HepG2 (cell line): ENCODE measurements at regions not wholly inside any gene's neighbourhood (a gene's known extent, or its start where the extent isn't known, plus 50 kb on each side); places are given as distances from the start of the nearest gene placed in this dataset.

Source experiments
- ATAC-seq: fragments of 200-7000 bp; cut with Tn5 transposase; 3 replicates; pipeline ENCODE4 v1.9.1; 2020; ENCODE audit warnings: mild to moderate bottlenecking, moderate library complexity
- BruUV-seq: library from RNA; stranded (reverse); fragments of 400-500 nt; replicated peaks from 2 replicates; lab custom pipeline; 2021; lab: Mats Ljungman, UMichigan
- CTCF ChIA-PET: fragments of 300-600 bp; formaldehyde crosslinking; extraction: SDS; loops from one replicate; lab custom pipeline; 2021; ENCODE audit warnings: low total read pairs, inconsistent platforms, low intra/inter-chr PET ratio; lab: Yijun Ruan, JAX
- POLR2A ChIA-PET: fragments of 350-600 bp; sonication (Branson Sonifier 250); formaldehyde crosslinking; loops from one replicate; lab custom pipeline; 2020; ENCODE audit warnings: antibody characterized with exemption, inconsistent platforms; lab: Yijun Ruan, JAX
- DNase-seq: peaks from one replicate; pipeline ENCODE4 v3.0.0-alpha.2; 2015; ENCODE audit warnings: low spot score
- FAIRE-seq: peaks from 3 replicates; lab custom pipeline; 2011; peaks lifted over from hg19 to GRCh38; lab: Jason Lieb, UNC
- H2AFZ ChIP-seq: one replicate; pipeline ENCODE4 v1.6.1; 2011; ENCODE audit warnings: low read length, inconsistent platforms
- H3K27ac ChIP-seq: fragments of 300-600 bp; 3 replicates; pipeline ENCODE4 v1.8.0; 2011; ENCODE audit warnings: mixed run types, mild to moderate bottlenecking, mixed read lengths, low read length, inconsistent platforms; ENCODE audit not compliant: insufficient read depth; ENCODE audit errors: extremely low read length
- H3K27me3 ChIP-seq, 2 experiments: fragments of 200-600 bp in 1 of 2; 2 replicates in 1 of 2; 3 replicates in 1 of 2; pipeline versions ENCODE4 v1.6.0 to v1.8.0; 2011; ENCODE audit warnings: low read length in 2 of 2, mild to moderate bottlenecking in 2 of 2, moderate library complexity in 2 of 2, inconsistent platforms in 1 of 2; ENCODE audit not compliant: insufficient read depth in 2 of 2, control insufficient read depth in 1 of 2
- H3K36me3 ChIP-seq, 2 experiments: fragments of 200-600 bp in 1 of 2; replicated peaks in 1 of 2; 2 replicates in 1 of 2; 3 replicates in 1 of 2; pipeline versions ENCODE4 v1.5.1 to v1.8.0; 2011; ENCODE audit warnings: low read length in 2 of 2, inconsistent platforms in 1 of 2; ENCODE audit not compliant: insufficient read depth in 2 of 2, control insufficient read depth in 1 of 2
- H3K4me1 ChIP-seq: 2 replicates; pipeline ENCODE4 v1.5.1; 2012; ENCODE audit warnings: low read length, inconsistent platforms; ENCODE audit not compliant: insufficient read depth
- H3K4me2 ChIP-seq: 2 replicates; pipeline ENCODE4 v1.6.0; 2011; ENCODE audit warnings: low read depth, low read length, inconsistent platforms
- H3K4me3 ChIP-seq, 3 experiments: fragments of 200-600 bp in 1 of 3; sonication (generic), shearing (Covaris generic) in 1 of 3; replicated peaks in 1 of 3; 2 replicates each; pipeline ENCODE4 v1.5.1; 2011 to 2016; ENCODE audit warnings: low read length in 3 of 3, inconsistent platforms in 2 of 3, low read depth in 2 of 3, mild to moderate bottlenecking in 2 of 3, control low read depth in 1 of 3, mixed read lengths in 1 of 3; ENCODE audit not compliant: insufficient read depth in 1 of 3
- H3K79me2 ChIP-seq: one replicate; pipeline ENCODE4 v1.6.1; 2011; ENCODE audit warnings: low read length, inconsistent platforms; ENCODE audit not compliant: insufficient read depth
- H3K9ac ChIP-seq: 2 replicates; pipeline ENCODE4 v1.6.0; 2011; ENCODE audit warnings: mild to moderate bottlenecking, low read depth, low read length, inconsistent platforms; ENCODE audit not compliant: insufficient read depth
- H3K9me3 ChIP-seq: 2 replicates; pipeline ENCODE4 v1.5.1; 2012; ENCODE audit warnings: mild to moderate bottlenecking, low read length
- H4K20me1 ChIP-seq: 2 replicates; pipeline ENCODE4 v1.6.0; 2011; ENCODE audit warnings: inconsistent platforms, mild to moderate bottlenecking, low read length, moderate library complexity; ENCODE audit not compliant: insufficient read depth
- ATF2 ChIP-seq: sonication (generic); formaldehyde crosslinking; IDR thresholded peaks from 2 replicates; pipeline ENCODE4 v1.4.0; 2020; ENCODE audit warnings: missing genetic modification reagents
- CC2D1A ChIP-seq: sonication (generic); formaldehyde crosslinking; IDR thresholded peaks from 2 replicates; pipeline ENCODE4 v1.8.1; 2023; ENCODE audit warnings: mild to moderate bottlenecking, missing genetic modification reagents
- CREB1 ChIP-seq, 2 experiments: fragments of 450-650 bp in 1 of 2; IDR thresholded peaks; 2 replicates each; pipeline ENCODE4 v1.6.1; 2016 to 2017; ENCODE audit warnings: control low read depth in 1 of 2, mild to moderate bottlenecking in 1 of 2, missing compliant biosample characterization in 1 of 2, missing genetic modification characterization in 1 of 2
- FIP1L1 ChIP-seq: fragments of 200-400 bp; formaldehyde crosslinking; IDR thresholded peaks from 2 replicates; pipeline ENCODE4 v1.6.1; 2018; ENCODE audit warnings: low read depth, mild to moderate bottlenecking, low read length, moderate library complexity, borderline replicate concordance; ENCODE audit not compliant: insufficient read depth
- HNRNPK ChIP-seq: fragments of 200-400 bp; formaldehyde crosslinking; IDR thresholded peaks from 2 replicates; pipeline ENCODE4 v1.6.1; 2018; ENCODE audit warnings: low read length, low read depth, moderate library complexity, mild to moderate bottlenecking; ENCODE audit not compliant: poor library complexity, severe bottlenecking
- IRF1 ChIP-seq: sonication (generic); formaldehyde crosslinking; IDR thresholded peaks from 2 replicates; pipeline ENCODE4 v1.4.0; 2020; ENCODE audit warnings: low read depth, mild to moderate bottlenecking, missing genetic modification reagents
- KDM2A ChIP-seq: sonication (generic); formaldehyde crosslinking; IDR thresholded peaks from 2 replicates; pipeline ENCODE4 v1.4.0; 2020; ENCODE audit warnings: low read depth, missing genetic modification reagents, borderline replicate concordance
- KDM3A ChIP-seq: IDR thresholded peaks from 2 replicates; pipeline ENCODE4 v1.6.1; 2018; ENCODE audit warnings: low read depth, missing compliant biosample characterization
- KDM4B ChIP-seq: sonication (generic); formaldehyde crosslinking; IDR thresholded peaks from 2 replicates; pipeline ENCODE4 v1.4.0; 2020; ENCODE audit warnings: missing genetic modification reagents
- MED13 ChIP-seq: sonication (generic); formaldehyde crosslinking; IDR thresholded peaks from 2 replicates; pipeline ENCODE4 v1.5.0; 2020; ENCODE audit warnings: missing genetic modification reagents
- MXD4 ChIP-seq: IDR thresholded peaks from 2 replicates; pipeline ENCODE4 v1.6.1; 2016; ENCODE audit warnings: mild to moderate bottlenecking, missing biosample characterization, missing genetic modification reagents
- NFIB ChIP-seq: sonication (generic); formaldehyde crosslinking; IDR thresholded peaks from 2 replicates; pipeline ENCODE4 v1.9.0; 2021; ENCODE audit warnings: missing genetic modification reagents, mild to moderate bottlenecking, borderline replicate concordance
- NR2F2 ChIP-seq: IDR thresholded peaks from 2 replicates; pipeline ENCODE4 v1.6.1; 2012; ENCODE audit warnings: low read depth, inconsistent platforms, borderline replicate concordance
- WIZ ChIP-seq: sonication (generic); formaldehyde crosslinking; IDR thresholded peaks from 2 replicates; pipeline ENCODE4 v1.5.1; 2020; ENCODE audit warnings: mild to moderate bottlenecking, missing genetic modification reagents
- ZBTB20 ChIP-seq: sonication (generic); formaldehyde crosslinking; IDR thresholded peaks from 2 replicates; pipeline ENCODE4 v1.8.1; 2023; ENCODE audit warnings: missing genetic modification reagents, low read depth, mild to moderate bottlenecking, borderline replicate concordance
- ZFP90 ChIP-seq: sonication (generic); formaldehyde crosslinking; IDR thresholded peaks from 2 replicates; pipeline ENCODE4 v1.8.0; 2022; ENCODE audit warnings: missing genetic modification reagents, mild to moderate bottlenecking, inconsistent platforms, borderline replicate concordance
- ZFX ChIP-seq: sonication (generic); formaldehyde crosslinking; IDR thresholded peaks from 2 replicates; pipeline ENCODE4 v1.4.0; 2020; ENCODE audit warnings: mild to moderate bottlenecking, low read depth, missing genetic modification reagents, moderate library complexity
- ZNF136 ChIP-seq: sonication (generic); formaldehyde crosslinking; IDR thresholded peaks from 2 replicates; pipeline ENCODE4 v1.8.1; 2022; ENCODE audit warnings: low read depth, mild to moderate bottlenecking, moderate library complexity, missing genetic modification reagents
- ZNF331 ChIP-seq: sonication (generic); formaldehyde crosslinking; IDR thresholded peaks from 2 replicates; pipeline ENCODE4 v1.4.0; 2020; ENCODE audit warnings: missing genetic modification reagents
- ZNF446 ChIP-seq: sonication (generic); formaldehyde crosslinking; IDR thresholded peaks from 2 replicates; pipeline ENCODE4 v1.5.0; 2020; ENCODE audit warnings: mild to moderate bottlenecking, missing genetic modification reagents
- ZNF564 ChIP-seq: sonication (generic); formaldehyde crosslinking; IDR thresholded peaks from 2 replicates; pipeline ENCODE4 v1.8.1; 2023; ENCODE audit warnings: mild to moderate bottlenecking, missing genetic modification reagents
- ZNF841 ChIP-seq: sonication (generic); formaldehyde crosslinking; IDR thresholded peaks from 2 replicates; pipeline ENCODE4 v1.8.1; 2023; ENCODE audit warnings: missing genetic modification reagents, borderline replicate concordance
- in situ Hi-C: cut with HindIII; loops from 2 replicates; pipeline ENCODE4 v1.10.0; 2017; ENCODE audit warnings: low pct_unique_long_range_greater_than_20kb; ENCODE audit not compliant: extremely low pct_ligation_motif_present
- intact Hi-C: fragments of 100-400 bp; cut with micrococcal nuclease; formaldehyde crosslinking; loops from one replicate; pipeline ENCODE4 v1.10.0; 2022; ENCODE audit not compliant: unreplicated experiment

GRCh38 chr3:103909395-103909794, 1457.3 kb upstream of the ALCAM start (continued):
- no peak for TF ChIP-seq ZNF446 (CRISPR knock-in tag)
- TF ChIP-seq NR2F2: no peak
- TF ChIP-seq KDM2A (CRISPR knock-in tag): no peak
- no peak for TF ChIP-seq ZFX (CRISPR knock-in tag)
- no peak for TF ChIP-seq KDM4B (CRISPR knock-in tag)
- no peak for TF ChIP-seq ZNF331
- TF ChIP-seq ATF2: no peak
- TF ChIP-seq ZFP90 (CRISPR knock-in tag): no peak

- TF ChIP-seq ZNF136 (CRISPR knock-in tag) (no peak), WIZ (CRISPR knock-in tag) (no peak), MXD4 (CRISPR knock-in tag) (no peak), HNRNPK (no peak), CC2D1A (CRISPR knock-in tag) (no peak), KDM3A (no peak), FIP1L1 (no peak), IRF1 (CRISPR knock-in tag) (no peak), ZNF841 (no peak), ZBTB20 (CRISPR knock-in tag) (no peak), CREB1 (IDR thresholded peaks at IDR 0.05) (no peak), CREB1 (CRISPR knock-in tag; IDR thresholded peaks at IDR 0.05) (no peak), MED13 (no peak), ZNF564 (CRISPR knock-in tag) (no peak), NFIB (CRISPR knock-in tag) (no peak)
- intact Hi-C loops: loop anchor here (5.0 kb wide), 1 partner anchor 74 kb away; no protein-coding TSS in a partner anchor
Observed at GRCh38 chr3:103918336-103918735, 1448.4 kb upstream of the ALCAM start.

More at GRCh38 chr3:103918336-103918735, 1448.4 kb upstream of the ALCAM start:
- FAIRE-seq (no peak), ATAC-seq (no peak), DNase-seq (no peak)
- BruUV-seq: no TSS peak
- no peak overlapping the region for H3K4me3 ChIP-seq
- no peaks in the 10 kb centered on the region for H3K36me3 ChIP-seq
- H3K9ac ChIP-seq: no peak overlapping the region
- no peaks in the 10 kb centered on the region for H3K79me2 ChIP-seq
- H3K9me3 ChIP-seq: no peaks in the 10 kb centered on the region
- no peaks in the 10 kb centered on the region for H4K20me1 ChIP-seq
- no peak overlapping the region for H2AFZ ChIP-seq
- POLR2A ChIA-PET: no interaction called here
- in situ Hi-C loops: no loop called here
- CTCF ChIA-PET: no interaction called here
- H3K27ac ChIP-seq: no peak overlapping the region
- no peaks in the 10 kb centered on the region for H3K27me3 ChIP-seq
- H3K4me1 ChIP-seq: no peaks in the 10 kb centered on the region
- H3K4me2 ChIP-seq: no peak overlapping the region
